ENCODE measurements at regions not wholly inside any gene's neighbourhood (a gene's known extent, or its start where the extent isn't known, plus 50 kb on each side); places are given as distances from the start of the nearest gene placed in this dataset.

DNA sequence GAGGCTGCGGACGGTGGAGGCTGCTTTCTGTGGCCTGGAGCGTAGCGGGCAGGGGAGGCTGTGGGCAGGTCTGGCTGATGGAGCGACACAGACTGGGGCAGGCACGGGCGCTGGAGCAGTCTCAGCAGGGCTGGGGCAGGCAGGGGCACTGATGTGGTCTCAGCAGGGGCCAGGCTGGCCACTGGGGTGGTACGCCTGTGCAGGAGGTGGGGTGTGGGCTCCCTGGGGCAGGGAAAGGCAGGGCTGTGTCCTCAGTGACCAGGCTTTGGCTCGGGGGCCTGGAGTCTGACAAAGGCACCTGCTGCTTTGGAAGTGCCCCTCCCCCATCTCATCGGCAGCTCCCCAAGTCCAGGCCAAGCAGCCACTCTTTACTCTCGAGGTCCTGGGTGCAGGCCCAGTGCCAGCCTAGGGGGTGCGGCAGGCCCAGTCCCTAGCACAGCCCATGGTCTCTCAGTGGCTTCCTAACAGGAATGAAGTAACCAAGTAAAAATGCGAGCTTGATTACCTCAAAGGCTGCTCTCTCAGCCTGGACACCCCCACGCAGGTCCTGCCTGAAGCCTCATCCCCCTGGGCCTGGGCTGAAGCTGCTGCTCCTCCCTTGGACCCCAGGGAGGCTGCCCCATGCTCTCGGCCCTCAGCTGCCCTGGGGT is 55.5 kb downstream of the ADRA2C start:
- no peak overlapping the region for H3K27ac ChIP-seq (ENCODE audit: low read length)
- H3K79me2 ChIP-seq (ENCODE audit: low read length) = no peaks in the 10 kb centered on the region
- no peaks in the 10 kb centered on the region for H3K27me3 ChIP-seq (ENCODE audit: low read depth, low read length)
- no peaks in the 10 kb centered on the region for H3K9me3 ChIP-seq (ENCODE audit: insufficient read depth, low read length)
- no peaks in the 10 kb centered on the region for H3K4me1 ChIP-seq (ENCODE audit: low read length)
- no peaks in the 10 kb centered on the region for H4K20me1 ChIP-seq (ENCODE audit: insufficient read depth, low read length)
- H3K9ac ChIP-seq (ENCODE audit: low read length) = no peak overlapping the region
- TF ChIP-seq EZH2phosphoT487 (IDR thresholded peaks at IDR 0.05; ENCODE audit: low read depth) = no peak
- no peak for TF ChIP-seq CTCF (IDR thresholded peaks at IDR 0.05; ENCODE audit: low read depth, low read length)
- H2AFZ ChIP-seq (ENCODE audit: low read depth, low read length) = no peak overlapping the region
- H3K4me2 ChIP-seq (ENCODE audit: low read length) = no peak overlapping the region
- no peak overlapping the region for H3K4me3 ChIP-seq (ENCODE audit: low read length)
- no peaks in the 10 kb centered on the region for H3K36me3 ChIP-seq (replicated peaks; ENCODE audit: low read depth, low read length)

- no peaks in the 10 kb centered on the region for H3K9me3 ChIP-seq (ENCODE audit: insufficient read depth, low read length)
- H3K36me3 ChIP-seq (replicated peaks; ENCODE audit: low read depth, low read length) = no peaks in the 10 kb centered on the region
- no peaks in the 10 kb centered on the region for H4K20me1 ChIP-seq (ENCODE audit: insufficient read depth, low read length)
- no peak overlapping the region for H3K27ac ChIP-seq (ENCODE audit: low read length)
- H3K4me2 ChIP-seq (ENCODE audit: low read length) = no peak overlapping the region
- H3K79me2 ChIP-seq (ENCODE audit: low read length) = no peaks in the 10 kb centered on the region
- H3K4me1 ChIP-seq (ENCODE audit: low read length) = no peaks in the 10 kb centered on the region
- TF ChIP-seq CTCF (IDR thresholded peaks at IDR 0.05; ENCODE audit: low read depth, low read length) (no peak), EZH2phosphoT487 (IDR thresholded peaks at IDR 0.05; ENCODE audit: low read depth) (no peak)
- no peaks in the 10 kb centered on the region for H3K27me3 ChIP-seq (ENCODE audit: low read depth, low read length)
- H2AFZ ChIP-seq (ENCODE audit: low read depth, low read length) = no peak overlapping the region
- no peak overlapping the region for H3K9ac ChIP-seq (ENCODE audit: low read length)
- H3K4me3 ChIP-seq (ENCODE audit: low read length) = no peak overlapping the region
Measured at GRCh38 chr4:3822230-3822947, 56.2 kb downstream of the ADRA2C start.

- no peak overlapping the region for H3K4me3 ChIP-seq (ENCODE audit: low read length)
- H4K20me1 ChIP-seq (ENCODE audit: insufficient read depth, low read length) = no peaks in the 10 kb centered on the region
- H3K27ac ChIP-seq (ENCODE audit: low read length) = no peak overlapping the region
- no peaks in the 10 kb centered on the region for H3K36me3 ChIP-seq (replicated peaks; ENCODE audit: low read depth, low read length)
- H3K9ac ChIP-seq (ENCODE audit: low read length) = no peak overlapping the region
- no peak for TF ChIP-seq CTCF (IDR thresholded peaks at IDR 0.05; ENCODE audit: low read depth, low read length)
- TF ChIP-seq EZH2phosphoT487 (IDR thresholded peaks at IDR 0.05; ENCODE audit: low read depth) = no peak
- no peaks in the 10 kb centered on the region for H3K9me3 ChIP-seq (ENCODE audit: insufficient read depth, low read length)
- no peak overlapping the region for H3K4me2 ChIP-seq (ENCODE audit: low read length)
- no peaks in the 10 kb centered on the region for H3K4me1 ChIP-seq (ENCODE audit: low read length)
- H2AFZ ChIP-seq (ENCODE audit: low read depth, low read length) = no peak overlapping the region
- H3K27me3 ChIP-seq (ENCODE audit: low read depth, low read length) = no peaks in the 10 kb centered on the region
- no peaks in the 10 kb centered on the region for H3K79me2 ChIP-seq (ENCODE audit: low read length)
Measured at GRCh38 chr4:3823496-3824341, 57.5 kb downstream of the ADRA2C start.

All from OCI-LY3 (cell line).